ENCODE measurements at regions not wholly inside any gene's neighbourhood (a gene's known extent, or its start where the extent isn't known, plus 50 kb on each side); places are given as distances from the start of the nearest gene placed in this dataset.

GRCh38 chr15:95454403-95455262 lies 875.9 kb upstream of the NR2F2 start:
- TF ChIP-seq, protein P1, sequence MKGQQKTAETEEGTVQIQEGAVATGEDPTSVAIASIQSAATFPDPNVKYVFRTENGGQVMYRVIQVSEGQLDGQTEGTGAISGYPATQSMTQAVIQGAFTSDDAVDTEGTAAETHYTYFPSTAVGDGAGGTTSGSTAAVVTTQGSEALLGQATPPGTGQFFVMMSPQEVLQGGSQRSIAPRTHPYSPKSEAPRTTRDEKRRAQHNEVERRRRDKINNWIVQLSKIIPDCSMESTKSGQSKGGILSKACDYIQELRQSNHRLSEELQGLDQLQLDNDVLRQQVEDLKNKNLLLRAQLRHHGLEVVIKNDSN (CRISPR knock-in tag; IDR thresholded peaks at IDR 0.05), result no peak
- no peak for TF ChIP-seq AFF4 (CRISPR knock-in tag; IDR thresholded peaks at IDR 0.05; ENCODE audit: borderline replicate concordance)
- TF ChIP-seq ELF4 (CRISPR knock-in tag; IDR thresholded peaks at IDR 0.05; ENCODE audit: low read depth), result no peak
- TF ChIP-seq, protein P2, sequence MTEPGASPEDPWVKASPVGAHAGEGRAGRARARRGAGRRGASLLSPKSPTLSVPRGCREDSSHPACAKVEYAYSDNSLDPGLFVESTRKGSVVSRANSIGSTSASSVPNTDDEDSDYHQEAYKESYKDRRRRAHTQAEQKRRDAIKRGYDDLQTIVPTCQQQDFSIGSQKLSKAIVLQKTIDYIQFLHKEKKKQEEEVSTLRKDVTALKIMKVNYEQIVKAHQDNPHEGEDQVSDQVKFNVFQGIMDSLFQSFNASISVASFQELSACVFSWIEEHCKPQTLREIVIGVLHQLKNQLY (CRISPR knock-in tag; IDR thresholded peaks at IDR 0.05), result no peak
- no peak for TF ChIP-seq E2F4 (CRISPR knock-in tag; IDR thresholded peaks at IDR 0.05; ENCODE audit: borderline replicate concordance, low read depth)
- TF ChIP-seq, protein P3, sequence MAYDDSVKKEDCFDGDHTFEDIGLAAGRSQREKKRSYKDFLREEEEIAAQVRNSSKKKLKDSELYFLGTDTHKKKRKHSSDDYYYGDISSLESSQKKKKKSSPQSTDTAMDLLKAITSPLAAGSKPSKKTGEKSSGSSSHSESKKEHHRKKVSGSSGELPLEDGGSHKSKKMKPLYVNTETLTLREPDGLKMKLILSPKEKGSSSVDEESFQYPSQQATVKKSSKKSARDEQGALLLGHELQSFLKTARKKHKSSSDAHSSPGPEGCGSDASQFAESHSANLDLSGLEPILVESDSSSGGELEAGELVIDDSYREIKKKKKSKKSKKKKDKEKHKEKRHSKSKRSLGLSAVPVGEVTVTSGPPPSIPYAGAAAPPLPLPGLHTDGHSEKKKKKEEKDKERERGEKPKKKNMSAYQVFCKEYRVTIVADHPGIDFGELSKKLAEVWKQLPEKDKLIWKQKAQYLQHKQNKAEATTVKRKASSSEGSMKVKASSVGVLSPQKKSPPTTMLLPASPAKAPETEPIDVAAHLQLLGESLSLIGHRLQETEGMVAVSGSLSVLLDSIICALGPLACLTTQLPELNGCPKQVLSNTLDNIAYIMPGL (CRISPR knock-in tag; IDR thresholded peaks at IDR 0.05), result no peak
- TF ChIP-seq ZSCAN18 (CRISPR knock-in tag; IDR thresholded peaks at IDR 0.05), result no peak
- no peak for TF ChIP-seq ZNF396 (CRISPR knock-in tag; IDR thresholded peaks at IDR 0.05; ENCODE audit: borderline replicate concordance)
- TF ChIP-seq RELA (CRISPR knock-in tag; IDR thresholded peaks at IDR 0.05; ENCODE audit: borderline replicate concordance), result no peak
- TF ChIP-seq, protein P4, sequence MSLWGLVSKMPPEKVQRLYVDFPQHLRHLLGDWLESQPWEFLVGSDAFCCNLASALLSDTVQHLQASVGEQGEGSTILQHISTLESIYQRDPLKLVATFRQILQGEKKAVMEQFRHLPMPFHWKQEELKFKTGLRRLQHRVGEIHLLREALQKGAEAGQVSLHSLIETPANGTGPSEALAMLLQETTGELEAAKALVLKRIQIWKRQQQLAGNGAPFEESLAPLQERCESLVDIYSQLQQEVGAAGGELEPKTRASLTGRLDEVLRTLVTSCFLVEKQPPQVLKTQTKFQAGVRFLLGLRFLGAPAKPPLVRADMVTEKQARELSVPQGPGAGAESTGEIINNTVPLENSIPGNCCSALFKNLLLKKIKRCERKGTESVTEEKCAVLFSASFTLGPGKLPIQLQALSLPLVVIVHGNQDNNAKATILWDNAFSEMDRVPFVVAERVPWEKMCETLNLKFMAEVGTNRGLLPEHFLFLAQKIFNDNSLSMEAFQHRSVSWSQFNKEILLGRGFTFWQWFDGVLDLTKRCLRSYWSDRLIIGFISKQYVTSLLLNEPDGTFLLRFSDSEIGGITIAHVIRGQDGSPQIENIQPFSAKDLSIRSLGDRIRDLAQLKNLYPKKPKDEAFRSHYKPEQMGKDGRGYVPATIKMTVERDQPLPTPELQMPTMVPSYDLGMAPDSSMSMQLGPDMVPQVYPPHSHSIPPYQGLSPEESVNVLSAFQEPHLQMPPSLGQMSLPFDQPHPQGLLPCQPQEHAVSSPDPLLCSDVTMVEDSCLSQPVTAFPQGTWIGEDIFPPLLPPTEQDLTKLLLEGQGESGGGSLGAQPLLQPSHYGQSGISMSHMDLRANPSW (CRISPR knock-in tag; conservative IDR thresholded peaks at IDR 0.05; ENCODE audit: low read depth), result no peak
- no peak for TF ChIP-seq ZNF671 (CRISPR knock-in tag; IDR thresholded peaks at IDR 0.05)
- TF ChIP-seq, protein P5, sequence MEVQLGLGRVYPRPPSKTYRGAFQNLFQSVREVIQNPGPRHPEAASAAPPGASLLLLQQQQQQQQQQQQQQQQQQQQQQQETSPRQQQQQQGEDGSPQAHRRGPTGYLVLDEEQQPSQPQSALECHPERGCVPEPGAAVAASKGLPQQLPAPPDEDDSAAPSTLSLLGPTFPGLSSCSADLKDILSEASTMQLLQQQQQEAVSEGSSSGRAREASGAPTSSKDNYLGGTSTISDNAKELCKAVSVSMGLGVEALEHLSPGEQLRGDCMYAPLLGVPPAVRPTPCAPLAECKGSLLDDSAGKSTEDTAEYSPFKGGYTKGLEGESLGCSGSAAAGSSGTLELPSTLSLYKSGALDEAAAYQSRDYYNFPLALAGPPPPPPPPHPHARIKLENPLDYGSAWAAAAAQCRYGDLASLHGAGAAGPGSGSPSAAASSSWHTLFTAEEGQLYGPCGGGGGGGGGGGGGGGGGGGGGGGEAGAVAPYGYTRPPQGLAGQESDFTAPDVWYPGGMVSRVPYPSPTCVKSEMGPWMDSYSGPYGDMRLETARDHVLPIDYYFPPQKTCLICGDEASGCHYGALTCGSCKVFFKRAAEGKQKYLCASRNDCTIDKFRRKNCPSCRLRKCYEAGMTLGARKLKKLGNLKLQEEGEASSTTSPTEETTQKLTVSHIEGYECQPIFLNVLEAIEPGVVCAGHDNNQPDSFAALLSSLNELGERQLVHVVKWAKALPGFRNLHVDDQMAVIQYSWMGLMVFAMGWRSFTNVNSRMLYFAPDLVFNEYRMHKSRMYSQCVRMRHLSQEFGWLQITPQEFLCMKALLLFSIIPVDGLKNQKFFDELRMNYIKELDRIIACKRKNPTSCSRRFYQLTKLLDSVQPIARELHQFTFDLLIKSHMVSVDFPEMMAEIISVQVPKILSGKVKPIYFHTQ (CRISPR knock-in tag; IDR thresholded peaks at IDR 0.05), result no peak
- TF ChIP-seq, protein P6, sequence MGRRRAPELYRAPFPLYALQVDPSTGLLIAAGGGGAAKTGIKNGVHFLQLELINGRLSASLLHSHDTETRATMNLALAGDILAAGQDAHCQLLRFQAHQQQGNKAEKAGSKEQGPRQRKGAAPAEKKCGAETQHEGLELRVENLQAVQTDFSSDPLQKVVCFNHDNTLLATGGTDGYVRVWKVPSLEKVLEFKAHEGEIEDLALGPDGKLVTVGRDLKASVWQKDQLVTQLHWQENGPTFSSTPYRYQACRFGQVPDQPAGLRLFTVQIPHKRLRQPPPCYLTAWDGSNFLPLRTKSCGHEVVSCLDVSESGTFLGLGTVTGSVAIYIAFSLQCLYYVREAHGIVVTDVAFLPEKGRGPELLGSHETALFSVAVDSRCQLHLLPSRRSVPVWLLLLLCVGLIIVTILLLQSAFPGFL (CRISPR knock-in tag; IDR thresholded peaks at IDR 0.05; ENCODE audit: borderline replicate concordance), result no peak
- TF ChIP-seq, protein P7, sequence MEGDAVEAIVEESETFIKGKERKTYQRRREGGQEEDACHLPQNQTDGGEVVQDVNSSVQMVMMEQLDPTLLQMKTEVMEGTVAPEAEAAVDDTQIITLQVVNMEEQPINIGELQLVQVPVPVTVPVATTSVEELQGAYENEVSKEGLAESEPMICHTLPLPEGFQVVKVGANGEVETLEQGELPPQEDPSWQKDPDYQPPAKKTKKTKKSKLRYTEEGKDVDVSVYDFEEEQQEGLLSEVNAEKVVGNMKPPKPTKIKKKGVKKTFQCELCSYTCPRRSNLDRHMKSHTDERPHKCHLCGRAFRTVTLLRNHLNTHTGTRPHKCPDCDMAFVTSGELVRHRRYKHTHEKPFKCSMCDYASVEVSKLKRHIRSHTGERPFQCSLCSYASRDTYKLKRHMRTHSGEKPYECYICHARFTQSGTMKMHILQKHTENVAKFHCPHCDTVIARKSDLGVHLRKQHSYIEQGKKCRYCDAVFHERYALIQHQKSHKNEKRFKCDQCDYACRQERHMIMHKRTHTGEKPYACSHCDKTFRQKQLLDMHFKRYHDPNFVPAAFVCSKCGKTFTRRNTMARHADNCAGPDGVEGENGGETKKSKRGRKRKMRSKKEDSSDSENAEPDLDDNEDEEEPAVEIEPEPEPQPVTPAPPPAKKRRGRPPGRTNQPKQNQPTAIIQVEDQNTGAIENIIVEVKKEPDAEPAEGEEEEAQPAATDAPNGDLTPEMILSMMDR (IDR thresholded peaks at IDR 0.05), result no peak
- H3K27me3 Mint-ChIP-seq (ENCODE audit: low read depth), result no peaks in the 10 kb centered on the region
- POLR2A ChIA-PET, result no interaction called here
- ATAC-seq (no peak), DNase-seq (ENCODE audit: low spot score) (no peak)
- peaks cover 6% of the 10 kb centered on the region; the same call in 1 of the 2 replicates for H3K9me3 Mint-ChIP-seq
- no peak overlapping the region for H3K4me3 Mint-ChIP-seq
- no peak overlapping the region for H3K27ac Mint-ChIP-seq
- CTCF ChIA-PET, result no interaction called here
- peaks cover 15% of the 10 kb centered on the region for H3K4me1 Mint-ChIP-seq
- no peaks in the 10 kb centered on the region for H3K36me3 Mint-ChIP-seq
